CD14-positive monocyte (primary cell): ENCODE measurements at regions not wholly inside any gene's neighbourhood (a gene's known extent, or its start where the extent isn't known, plus 50 kb on each side); places are given as distances from the start of the nearest gene placed in this dataset.

Experiments used
- DNase-seq, 3 donors: peaks; one replicate each; pipeline ENCODE4 v3.0.0-alpha.2; 2011 to 2022
- H2AFZ ChIP-seq: 2 replicates; pipeline ENCODE4 v1.6.0; 2012; ENCODE audit warnings: mild to moderate bottlenecking, low read depth, low read length, inconsistent platforms; ENCODE audit not compliant: insufficient read depth, poor library complexity, severe bottlenecking
- H3K27ac ChIP-seq, 2 donors: 1 replicate in 1 of 2; 2 replicates in 1 of 2; pipeline ENCODE4 v1.5.1; 2012 to 2013; ENCODE audit warnings: low read length in 2 of 2, control low read depth in 1 of 2, inconsistent platforms in 1 of 2, low read depth in 1 of 2, mild to moderate bottlenecking in 1 of 2
- H3K27me3 ChIP-seq, 2 donors: one replicate each; pipeline versions ENCODE4 v1.6.0 to v1.6.1; 2011 to 2013; ENCODE audit warnings: low read length in 2 of 2; ENCODE audit not compliant: control insufficient read depth in 2 of 2, insufficient read depth in 2 of 2
- H3K36me3 ChIP-seq, 2 donors: replicated peaks in 1 of 2; 1 replicate in 1 of 2; 2 replicates in 1 of 2; pipeline versions ENCODE4 v1.5.1 to v1.6.1; 2012 to 2013; ENCODE audit warnings: low read length in 2 of 2, control low read depth in 1 of 2, inconsistent platforms in 1 of 2, mild to moderate bottlenecking in 1 of 2; ENCODE audit not compliant: insufficient read depth in 2 of 2, control insufficient read depth in 1 of 2
- H3K4me1 ChIP-seq, 2 donors: 1 replicate in 1 of 2; 2 replicates in 1 of 2; pipeline versions ENCODE4 v1.5.1 to v1.6.1; 2012 to 2013; ENCODE audit warnings: low read length in 2 of 2, control low read depth in 1 of 2, inconsistent platforms in 1 of 2, mild to moderate bottlenecking in 1 of 2, moderate library complexity in 1 of 2; ENCODE audit not compliant: insufficient read depth in 2 of 2, control insufficient read depth in 1 of 2
- H3K4me2 ChIP-seq: replicated peaks from 2 replicates; pipeline ENCODE3; 2012; ENCODE audit warnings: low read length, moderate library complexity, mild to moderate bottlenecking; ENCODE audit not compliant: poor library complexity, severe bottlenecking; ENCODE audit errors: extremely low read depth
- H3K4me3 ChIP-seq, 3 experiments: fragments of 200-600 bp in 1 of 3; sonication (generic) in 1 of 3; replicated peaks in 1 of 3; 1 replicate in 2 of 3; 2 replicates in 1 of 3; pipeline ENCODE4 v1.5.1; 2011 to 2013; ENCODE audit warnings: low read length in 3 of 3, mild to moderate bottlenecking in 3 of 3, control low read depth in 2 of 3, low read depth in 2 of 3, inconsistent platforms in 1 of 3, moderate library complexity in 1 of 3
- H3K79me2 ChIP-seq: 2 replicates; pipeline ENCODE4 v1.6.0; 2012; ENCODE audit warnings: mild to moderate bottlenecking, control low read depth, inconsistent platforms, low read length, moderate library complexity; ENCODE audit not compliant: insufficient read depth
- H3K9ac ChIP-seq: 2 replicates; pipeline ENCODE4 v1.6.0; 2017; ENCODE audit warnings: low read length, mild to moderate bottlenecking; ENCODE audit not compliant: insufficient read depth, poor library complexity, severe bottlenecking
- H3K9me3 ChIP-seq, 2 donors: replicated peaks in 1 of 2; 1 replicate in 1 of 2; 2 replicates in 1 of 2; pipeline versions ENCODE4 v1.5.1 to v1.6.1; 2012 to 2013; ENCODE audit warnings: low read length in 2 of 2, control low read depth in 1 of 2; ENCODE audit not compliant: control insufficient read depth in 1 of 2, insufficient read depth in 1 of 2
- H4K20me1 ChIP-seq: 2 replicates; pipeline ENCODE4 v1.6.0; 2012; ENCODE audit warnings: mild to moderate bottlenecking, low read length, control low read depth, moderate library complexity; ENCODE audit not compliant: insufficient read depth
- H3K27ac Mint-ChIP-seq, 7 donors: one replicate each; pipeline ENCODE4 v1.8.0; 2020; ENCODE audit warnings: mild to moderate bottlenecking in 7 of 7, mixed read lengths in 7 of 7, moderate library complexity in 6 of 7, inconsistent platforms in 2 of 7
- H3K27me3 Mint-ChIP-seq, 3 donors: one replicate each; pipeline ENCODE4 v1.8.0; 2021 to 2022; ENCODE audit warnings: low read depth in 3 of 3, mild to moderate bottlenecking in 3 of 3, mixed read lengths in 3 of 3, moderate library complexity in 3 of 3, inconsistent platforms in 1 of 3
- H3K36me3 Mint-ChIP-seq, 2 donors: one replicate each; pipeline ENCODE4 v1.8.0; 2020; ENCODE audit warnings: mixed read lengths in 2 of 2, inconsistent platforms in 1 of 2, mild to moderate bottlenecking in 1 of 2
- H3K4me1 Mint-ChIP-seq: one replicate; pipeline ENCODE4 v1.8.0; 2020; ENCODE audit warnings: mild to moderate bottlenecking, mixed read lengths
- H3K4me3 Mint-ChIP-seq, 2 donors: one replicate each; pipeline ENCODE4 v1.8.0; 2020; ENCODE audit warnings: mild to moderate bottlenecking in 2 of 2, mixed read lengths in 2 of 2, moderate library complexity in 1 of 2
- H3K9me3 Mint-ChIP-seq, 7 donors: one replicate each; pipeline ENCODE4 v1.8.0; 2020 to 2022; ENCODE audit warnings: mixed read lengths in 7 of 7, mild to moderate bottlenecking in 6 of 7, moderate library complexity in 6 of 7, inconsistent platforms in 2 of 7
- WGBS: methylation state at CpG from one replicate; pipeline ENCODE4 v1.1.5; 2013; ENCODE audit warnings: missing lambda C conversion rate; ENCODE audit not compliant: insufficient coverage; 5-methylcytosine and 5-hydroxymethylcytosine counted together
- intact Hi-C, 2 donors: fragments of 100-400 bp; cut with micrococcal nuclease; formaldehyde crosslinking; loops; one replicate each; pipeline versions ENCODE4 v1.15.0 to v1.15.1; 2023
- TF ChIP-seq, protein P1 (sequence below): fragments of 200-600 bp; IDR thresholded peaks from one replicate; pipeline ENCODE4 v1.8.0; 2022; ENCODE audit warnings: antibody characterized with exemption, mild to moderate bottlenecking

DNA sequence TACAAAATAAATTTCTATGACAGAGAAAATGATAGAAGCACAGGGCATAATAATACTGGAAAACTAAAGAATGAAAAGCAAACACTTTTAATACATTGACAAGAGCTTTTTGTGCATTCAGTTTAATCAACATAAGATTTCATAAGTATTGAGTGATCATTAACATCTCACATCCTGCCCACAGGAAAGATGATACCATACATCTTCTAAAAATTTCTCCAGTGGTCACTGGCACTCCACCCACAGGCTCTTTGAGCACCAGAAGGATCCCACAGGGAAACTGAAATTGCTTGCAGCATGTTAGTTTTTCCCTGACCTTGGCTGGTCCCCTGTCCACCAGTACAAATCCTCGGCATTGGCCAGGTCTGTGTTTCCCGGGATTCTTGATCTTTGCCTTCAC, 186.0 kb downstream of the CEMIP2 start:
- Histone ChIP-seq H4K20me1 (no peaks in the 10 kb centered on the region), H3K4me2 (no peak overlapping the region), H2AFZ (no peak overlapping the region), H3K27ac (no peak overlapping the region), H3K36me3 (no peaks in the 10 kb centered on the region), H3K4me1 (no peaks in the 10 kb centered on the region), H3K79me2 (no peaks in the 10 kb centered on the region), H3K9me3 (no peaks in the 10 kb centered on the region), H3K4me3 (no peak overlapping the region), H3K9ac (no peak overlapping the region), H3K27me3 (no peaks in the 10 kb centered on the region)
- 85% methylated on average over 2 of the region's 2 CpGs for WGBS
- Mint-ChIP-seq H3K9me3 (peaks cover 0 to 2% (median 0%) of the 10 kb centered on the region in 7 donors), H3K27me3 (peaks cover 0 to 2% (median 0%) of the 10 kb centered on the region in 3 donors), H3K36me3 (no peaks in the 10 kb centered on the region), H3K4me1 (no peaks in the 10 kb centered on the region), H3K4me3 (no peak overlapping the region), H3K27ac (no peak overlapping the region)
- no peak for DNase-seq
- TF ChIP-seq, protein P1, sequence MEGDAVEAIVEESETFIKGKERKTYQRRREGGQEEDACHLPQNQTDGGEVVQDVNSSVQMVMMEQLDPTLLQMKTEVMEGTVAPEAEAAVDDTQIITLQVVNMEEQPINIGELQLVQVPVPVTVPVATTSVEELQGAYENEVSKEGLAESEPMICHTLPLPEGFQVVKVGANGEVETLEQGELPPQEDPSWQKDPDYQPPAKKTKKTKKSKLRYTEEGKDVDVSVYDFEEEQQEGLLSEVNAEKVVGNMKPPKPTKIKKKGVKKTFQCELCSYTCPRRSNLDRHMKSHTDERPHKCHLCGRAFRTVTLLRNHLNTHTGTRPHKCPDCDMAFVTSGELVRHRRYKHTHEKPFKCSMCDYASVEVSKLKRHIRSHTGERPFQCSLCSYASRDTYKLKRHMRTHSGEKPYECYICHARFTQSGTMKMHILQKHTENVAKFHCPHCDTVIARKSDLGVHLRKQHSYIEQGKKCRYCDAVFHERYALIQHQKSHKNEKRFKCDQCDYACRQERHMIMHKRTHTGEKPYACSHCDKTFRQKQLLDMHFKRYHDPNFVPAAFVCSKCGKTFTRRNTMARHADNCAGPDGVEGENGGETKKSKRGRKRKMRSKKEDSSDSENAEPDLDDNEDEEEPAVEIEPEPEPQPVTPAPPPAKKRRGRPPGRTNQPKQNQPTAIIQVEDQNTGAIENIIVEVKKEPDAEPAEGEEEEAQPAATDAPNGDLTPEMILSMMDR: no peak
- intact Hi-C loops: no loop called here

DNA sequence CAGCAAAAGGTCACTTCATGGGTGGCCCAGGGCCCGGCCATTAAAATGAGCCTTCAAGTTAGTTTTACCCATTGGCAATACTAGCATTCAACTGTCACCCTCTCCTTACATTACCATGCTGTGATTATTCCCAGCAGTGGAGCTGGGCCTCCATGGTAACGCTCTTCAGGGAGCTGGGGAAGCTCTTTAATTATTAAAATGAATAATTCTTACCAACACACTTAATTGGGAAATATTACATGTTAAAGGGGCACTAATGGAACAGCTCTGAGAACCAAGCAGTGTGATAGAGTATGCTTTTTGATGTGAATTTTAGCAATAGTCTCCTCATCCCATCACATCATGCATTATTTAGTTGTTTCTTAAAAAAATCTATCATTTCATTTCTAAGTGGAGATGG, 187.2 kb downstream of the CEMIP2 start:
- H3K36me3 Mint-ChIP-seq: no peaks in the 10 kb centered on the region
- Histone ChIP-seq H3K4me3 (no peak overlapping the region), H4K20me1 (no peaks in the 10 kb centered on the region), H3K4me1 (no peaks in the 10 kb centered on the region), H3K27ac (no peak overlapping the region), H3K9ac (no peak overlapping the region), H3K4me2 (no peak overlapping the region), H3K27me3 (no peaks in the 10 kb centered on the region), H3K9me3 (no peaks in the 10 kb centered on the region), H2AFZ (no peak overlapping the region), H3K36me3 (no peaks in the 10 kb centered on the region), H3K79me2 (no peaks in the 10 kb centered on the region)
- 100% methylated on average over 1 of the region's 2 CpGs for WGBS
- peaks cover 0 to 2% (median 0%) of the 10 kb centered on the region in 3 donors for H3K27me3 Mint-ChIP-seq
- TF ChIP-seq, protein P1: no peak
- peaks cover 0 to 2% (median 0%) of the 10 kb centered on the region in 7 donors for H3K9me3 Mint-ChIP-seq
- no peak overlapping the region for H3K4me3 Mint-ChIP-seq
- no peaks in the 10 kb centered on the region for H3K4me1 Mint-ChIP-seq
- no peak overlapping the region for H3K27ac Mint-ChIP-seq
- intact Hi-C loops: no loop called here
- DNase-seq: no peak
